ENCODE measurements at regions not wholly inside any gene's neighbourhood (a gene's known extent, or its start where the extent isn't known, plus 50 kb on each side); places are given as distances from the start of the nearest gene placed in this dataset.
A peak's percentile ranks its signal among the peaks of the same experiment; 100 is the strongest.
"Not testable (repeated sequence)": the region's sequence is repeated elsewhere in the genome, so short reads cannot be mapped to it uniquely, and the experiment has no call there.

DNA sequence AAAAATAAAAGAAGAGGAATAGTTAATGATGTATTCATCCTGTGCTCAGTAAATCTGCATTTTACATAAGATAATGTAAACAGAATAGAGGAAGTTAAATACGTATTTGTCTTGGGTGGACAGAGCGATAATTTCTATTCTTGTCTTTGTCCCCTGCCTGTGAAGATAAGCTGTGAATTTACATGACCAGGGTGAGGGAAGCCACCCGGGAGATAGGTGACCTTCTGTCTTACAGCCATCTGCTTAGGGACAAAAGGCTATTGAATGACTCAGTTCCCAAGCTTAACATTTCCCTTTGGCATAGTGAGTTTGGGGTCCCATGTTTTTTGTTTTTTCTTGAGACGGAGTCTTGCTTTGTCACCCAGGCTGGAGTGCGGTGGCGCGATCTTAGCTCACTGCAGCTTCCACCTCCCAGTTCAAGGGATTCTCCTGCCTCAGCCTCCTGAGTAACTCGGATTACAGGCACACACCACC is 88.7 kb upstream of the KCTD7 start:
- no peak for DNase-seq (ENCODE audit: low read depth in 2 of 2)

DNA sequence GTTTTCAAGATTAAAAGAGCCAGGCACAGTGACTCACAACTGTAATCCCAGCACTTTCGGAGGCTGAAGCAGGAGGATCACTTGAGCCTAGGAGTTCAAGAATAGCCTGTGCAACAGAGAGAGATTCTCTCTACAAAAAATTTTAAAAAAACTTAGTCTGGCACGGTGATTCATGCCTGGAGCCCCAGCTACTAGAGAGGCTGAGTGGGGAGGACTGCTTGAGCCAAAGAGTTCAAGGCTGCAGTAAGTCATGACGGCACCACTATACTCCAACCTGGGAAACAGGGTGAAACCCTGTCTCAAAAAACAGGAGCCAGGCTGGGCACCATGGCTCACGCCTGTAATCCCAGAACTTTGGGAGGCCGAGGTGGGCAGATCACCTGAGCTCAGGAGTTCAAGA is 86.6 kb upstream of the KCTD7 start:
- no peak for DNase-seq (ENCODE audit: low read depth in 2 of 2)

DNA sequence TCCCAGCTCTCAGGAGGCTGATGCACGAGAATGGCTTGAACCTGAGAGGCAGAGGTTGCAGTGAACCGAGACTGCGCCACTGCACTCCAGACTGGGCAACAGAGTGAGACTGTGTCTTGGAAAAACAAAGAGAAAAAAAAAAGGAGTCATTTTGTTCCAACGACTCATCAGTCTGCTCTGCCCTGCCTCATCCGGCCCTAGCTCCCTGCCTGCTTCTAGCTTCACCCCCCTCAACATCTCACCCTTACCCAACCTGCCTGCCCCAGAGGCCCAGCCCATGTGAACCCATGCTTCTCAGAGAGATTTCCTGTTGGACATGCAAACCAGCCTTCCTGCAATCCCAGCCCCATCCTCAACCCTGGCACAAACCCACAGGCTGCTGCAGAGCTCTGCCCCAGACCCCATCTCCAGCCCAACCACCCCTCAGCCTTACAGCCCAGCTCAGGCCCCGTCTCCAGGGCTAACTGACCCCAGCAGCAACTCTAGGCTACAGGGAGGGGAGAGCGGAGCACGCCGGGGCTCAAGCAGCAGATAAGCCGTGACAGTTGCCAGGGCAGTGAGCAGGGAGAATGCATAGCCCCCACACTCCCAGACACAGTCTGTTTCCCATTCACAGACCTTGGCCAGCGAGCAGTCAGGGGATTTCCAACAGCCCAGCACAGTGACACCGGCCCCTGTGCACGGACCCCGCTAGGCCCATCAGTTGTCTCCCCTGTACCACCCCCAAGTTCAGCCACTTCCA is 86.0 kb upstream of the KCTD7 start:
- peak in 1 of 2 experiments; percentile 14 for DNase-seq (ENCODE audit: low read depth in 2 of 2)

DNA sequence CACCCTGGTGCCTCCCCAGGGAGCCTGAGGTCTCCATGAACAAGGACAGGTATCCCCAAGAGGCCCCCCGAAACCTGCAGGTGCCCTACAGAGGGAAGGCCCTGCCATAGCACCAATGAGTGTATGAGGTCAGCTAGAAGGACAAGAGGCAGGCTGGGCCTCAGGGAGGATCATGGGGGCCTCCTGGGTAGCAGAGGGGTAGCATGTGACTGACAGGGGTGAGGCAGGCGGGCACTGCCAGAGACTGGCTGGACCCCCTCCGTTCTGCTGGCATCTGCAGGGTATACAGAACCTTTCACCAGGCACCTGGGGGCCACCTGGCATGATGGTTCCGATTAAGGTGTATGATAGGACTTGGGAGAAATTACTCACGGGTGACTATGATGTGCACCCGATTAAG is 79.2 kb upstream of the KCTD7 start:
- no peak for DNase-seq (ENCODE audit: low read depth in 2 of 2)

DNA sequence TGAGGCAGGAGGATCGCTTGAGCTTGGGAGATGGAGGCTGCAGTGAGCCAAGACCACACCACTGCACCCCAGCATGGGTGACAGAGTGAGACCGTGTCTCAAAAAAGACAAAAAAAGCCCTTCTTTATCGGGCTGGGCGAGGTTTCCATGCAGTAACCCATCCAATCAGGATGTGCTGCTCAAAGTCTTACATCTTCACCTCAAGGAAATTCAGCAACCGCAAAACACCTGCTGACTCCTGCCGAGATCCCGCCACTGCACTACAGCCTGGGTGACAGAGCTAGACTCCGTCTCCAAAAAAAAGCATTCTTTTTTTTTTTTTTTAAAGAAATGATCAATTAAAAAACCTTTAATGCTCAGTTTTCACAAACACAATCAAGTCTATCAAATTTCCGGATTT is 75.7 kb upstream of the KCTD7 start:
- no peak for DNase-seq (ENCODE audit: low read depth in 2 of 2)

DNA sequence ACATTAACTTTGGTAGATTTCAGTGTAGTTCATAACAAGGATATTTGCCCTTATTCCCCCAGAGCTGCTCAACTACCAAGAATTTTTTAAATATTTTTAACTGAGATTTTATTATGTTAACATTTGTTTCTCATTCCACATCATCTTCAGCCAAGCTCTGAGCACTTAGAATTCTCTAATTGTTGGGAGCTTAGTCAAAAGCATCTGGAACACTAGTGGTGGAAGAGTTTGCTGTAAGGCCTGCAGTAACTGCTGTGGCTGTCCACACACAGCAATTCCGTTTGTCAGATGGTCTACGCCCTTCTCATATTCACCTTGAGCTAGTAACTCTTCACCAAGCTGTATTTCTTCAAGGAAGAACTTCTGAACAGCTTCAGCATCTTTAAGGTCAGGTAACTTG is 75.0 kb upstream of the KCTD7 start:
- peak in 1 of 2 experiments; percentile 13 for DNase-seq (ENCODE audit: low read depth in 2 of 2)

DNA sequence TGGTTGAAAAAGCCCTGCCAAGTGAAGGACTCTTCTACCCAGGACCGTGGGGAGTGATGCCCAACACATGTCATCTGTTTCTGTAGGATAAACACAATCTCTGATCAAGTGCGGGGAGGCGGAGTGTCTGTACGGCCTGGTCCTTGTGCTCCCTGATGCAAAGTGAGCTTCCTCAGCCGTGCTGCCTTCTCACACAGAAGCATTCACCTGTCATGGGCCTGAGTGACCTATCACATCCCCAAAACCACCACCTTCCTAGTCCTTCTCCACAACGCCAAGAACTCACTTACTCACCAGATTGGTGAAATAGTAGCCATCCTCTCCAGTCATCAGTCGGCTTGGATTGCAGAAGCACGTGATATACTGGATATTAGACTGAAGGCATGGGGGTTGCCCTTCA is 74.4 kb upstream of the KCTD7 start:
- not testable (repeated sequence) for DNase-seq (ENCODE audit: low read depth in 2 of 2)

DNA sequence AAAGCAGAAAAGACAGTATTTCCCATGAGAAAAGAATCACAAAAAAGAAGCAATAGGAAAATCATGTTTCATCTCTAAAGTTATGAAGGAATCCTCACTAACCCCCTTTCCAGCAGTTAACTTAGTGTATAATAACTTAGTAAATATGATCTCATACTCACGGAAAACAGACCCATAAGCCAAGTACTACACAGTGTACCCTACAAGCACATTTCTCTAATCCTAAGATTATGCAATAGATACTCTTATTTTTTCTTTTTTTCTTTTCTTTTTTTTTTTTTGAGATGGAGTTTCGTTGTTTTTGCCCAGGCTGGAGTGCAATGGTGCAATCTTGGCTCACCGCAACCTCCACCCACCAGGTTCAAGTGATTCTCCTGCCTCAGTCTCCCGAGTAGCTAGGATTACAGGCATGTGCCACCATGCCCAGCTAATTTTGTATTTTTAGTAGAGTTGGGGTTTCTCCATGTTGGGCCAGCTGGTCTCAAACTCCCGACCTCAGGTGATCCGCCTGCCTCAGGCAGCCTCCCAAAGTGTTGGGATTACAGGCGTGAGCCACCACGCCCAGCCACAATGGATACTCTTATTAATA is 73.7 kb upstream of the KCTD7 start:
- DNase-seq (ENCODE audit: low read depth in 2 of 2): not testable (repeated sequence)

DNA sequence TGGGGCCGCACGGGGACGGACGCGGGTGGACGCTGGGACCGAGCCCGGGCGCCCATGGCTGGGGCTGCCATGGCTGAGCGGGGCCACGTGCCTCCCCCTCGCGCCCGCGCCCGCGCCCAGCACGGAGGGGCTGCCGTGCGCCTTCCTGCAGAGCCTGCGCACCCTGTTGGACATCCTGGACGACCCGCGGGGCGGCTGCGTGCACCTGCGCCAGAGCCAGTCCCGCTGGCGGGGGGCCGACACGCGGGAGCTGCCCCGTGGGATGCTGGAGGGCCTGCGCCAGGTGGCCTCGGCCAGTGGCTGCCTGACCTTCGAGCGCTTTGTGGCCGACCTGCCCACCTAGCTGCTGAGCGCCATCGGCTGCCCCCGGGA is 72.5 kb upstream of the KCTD7 start:
- no peak for DNase-seq (ENCODE audit: low read depth in 2 of 2)

DNA sequence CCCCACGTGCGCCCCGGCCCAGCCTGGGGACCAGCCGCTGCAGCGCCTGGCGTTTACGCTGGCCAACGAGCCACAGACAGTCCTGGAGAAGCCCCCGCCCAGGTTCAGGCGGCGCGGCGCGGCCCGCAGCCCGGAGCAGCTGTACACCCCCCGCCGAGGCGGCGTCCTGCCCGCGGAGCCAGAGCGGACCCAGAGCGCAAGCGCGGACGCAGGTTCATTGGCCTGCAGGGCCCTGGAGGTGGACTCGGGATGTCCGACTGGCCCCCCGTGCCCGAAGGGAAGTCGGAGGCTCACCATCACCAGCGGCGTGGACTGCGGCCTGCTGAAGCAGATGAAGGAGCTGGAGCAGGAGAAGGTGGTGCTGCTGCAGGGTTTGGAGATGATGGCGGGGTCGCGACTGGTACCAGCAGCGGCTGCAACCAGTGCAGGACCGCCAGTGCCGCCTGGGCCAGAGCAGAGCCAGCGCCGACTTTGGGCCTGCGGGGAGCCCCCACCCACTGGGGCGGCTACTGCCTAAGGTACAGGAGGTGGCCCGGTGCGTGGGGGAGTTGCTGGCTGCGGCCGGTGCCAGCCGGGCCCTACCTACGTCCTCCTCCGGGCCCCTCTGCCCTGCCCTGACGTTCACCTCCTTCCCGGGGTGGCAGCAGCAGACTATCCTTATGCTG is 72.0 kb upstream of the KCTD7 start:
- DNase-seq (ENCODE audit: low read depth in 2 of 2): no peak

DNA sequence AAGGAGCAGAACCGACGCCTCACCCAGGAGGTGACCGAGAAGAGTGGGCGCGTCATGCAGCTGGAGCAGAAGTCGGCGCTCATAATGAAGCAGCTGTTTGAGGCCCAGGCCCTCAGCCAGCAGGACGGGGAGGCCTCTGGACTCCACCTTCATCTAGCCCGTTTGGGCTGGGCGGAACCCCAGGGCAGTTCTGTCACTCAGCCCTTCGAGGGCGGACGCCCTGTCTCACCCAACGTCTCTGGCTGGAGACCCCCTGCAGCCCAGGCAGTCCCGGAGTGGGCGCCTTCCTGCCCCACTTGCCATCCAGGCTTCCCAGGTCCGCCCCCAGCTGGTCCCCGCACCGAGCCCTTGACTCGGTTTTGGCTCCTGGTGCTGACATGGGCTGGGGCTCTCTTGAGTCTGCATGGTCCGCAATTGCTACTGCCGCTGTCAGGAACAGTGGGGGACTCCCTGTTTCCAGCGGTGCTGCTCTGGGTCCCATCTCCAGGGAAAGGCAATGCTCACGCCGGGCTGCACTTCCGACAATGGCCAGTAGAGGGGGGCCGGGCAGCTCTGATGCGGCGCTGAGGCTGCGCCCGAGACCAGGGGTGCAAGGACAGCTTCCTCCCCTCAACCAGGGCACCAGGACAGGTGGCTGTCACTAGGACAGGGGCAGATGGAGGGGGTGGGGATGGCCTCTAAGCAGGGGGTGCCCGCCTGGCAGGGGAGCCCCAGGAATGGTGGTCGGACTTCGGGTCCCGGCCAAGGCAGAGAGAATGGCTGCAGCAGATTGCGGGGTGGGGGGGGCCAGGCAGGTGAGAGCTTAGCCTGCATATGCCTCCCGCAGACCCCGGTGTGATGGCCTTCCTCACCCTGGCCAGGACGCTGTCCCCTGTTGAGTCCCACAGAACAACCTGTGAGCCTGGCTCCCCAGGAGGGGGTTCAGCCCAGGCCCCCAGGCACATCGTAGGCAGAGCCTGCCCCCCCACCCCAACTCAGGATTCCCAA is 71.2 kb upstream of the KCTD7 start:
- no peak for DNase-seq (ENCODE audit: low read depth in 2 of 2)

DNA sequence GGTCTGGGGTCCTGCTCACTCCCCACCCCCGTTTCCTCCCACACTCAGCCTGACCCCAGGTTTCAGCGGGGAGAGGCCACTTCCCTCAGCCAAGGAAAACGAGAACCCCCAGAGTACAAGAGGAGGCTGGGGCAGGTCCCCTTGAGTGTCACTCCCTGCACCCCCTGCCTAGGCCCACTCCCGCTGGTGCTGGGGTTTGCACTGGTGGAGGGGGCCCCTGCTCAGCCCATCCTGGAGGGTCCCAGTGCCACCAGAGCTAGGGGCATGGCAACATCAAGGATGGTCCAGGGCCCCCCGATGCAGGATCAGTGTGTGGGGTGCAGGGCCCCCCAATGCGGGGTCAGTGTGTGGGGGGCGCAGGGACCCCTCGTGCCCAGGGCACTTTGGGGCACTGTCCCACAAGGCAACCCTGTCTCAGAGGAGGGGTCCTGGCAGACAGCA is 70.5 kb upstream of the KCTD7 start:
- no peak for DNase-seq (ENCODE audit: low read depth in 2 of 2)

DNA sequence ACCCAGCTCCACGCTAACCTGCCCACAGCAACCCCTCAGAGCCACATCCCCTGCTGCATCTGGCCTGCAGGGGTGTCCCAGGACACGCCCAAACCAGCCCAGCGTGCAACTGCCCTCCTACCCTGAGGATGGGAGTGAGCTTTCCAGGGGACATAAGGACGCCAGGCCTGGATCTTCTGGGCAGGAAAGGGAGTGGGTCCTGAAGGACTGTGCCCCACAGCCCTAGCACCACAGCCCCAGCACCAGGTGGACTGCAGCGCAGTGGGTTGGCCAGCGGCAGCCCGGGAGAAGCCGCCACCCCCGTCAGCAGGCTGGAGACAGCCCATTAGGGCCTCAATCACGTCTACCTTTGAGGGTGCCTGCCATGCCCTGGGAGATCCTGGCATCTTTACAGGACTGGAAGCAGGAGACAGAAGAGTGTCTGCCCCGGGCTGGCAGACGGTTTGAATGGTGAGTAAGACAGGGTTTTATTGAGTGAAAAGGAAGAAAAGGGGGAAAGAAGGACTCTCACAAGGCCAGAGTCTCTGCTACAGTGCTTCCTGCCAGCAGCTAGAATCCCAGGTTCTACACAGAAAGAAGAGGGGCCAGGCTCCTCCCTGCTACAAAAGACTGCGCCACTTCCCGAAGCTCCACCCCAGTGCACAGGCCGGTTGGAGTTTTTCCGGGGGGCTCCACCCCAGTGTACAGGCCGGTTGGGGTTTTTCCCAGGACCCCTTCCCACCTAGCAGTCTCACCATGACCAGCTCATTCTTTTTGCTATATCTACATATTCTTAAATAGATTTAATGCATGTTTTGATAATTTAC is 69.8 kb upstream of the KCTD7 start:
- no peak for DNase-seq (ENCODE audit: low read depth in 2 of 2)

DNA sequence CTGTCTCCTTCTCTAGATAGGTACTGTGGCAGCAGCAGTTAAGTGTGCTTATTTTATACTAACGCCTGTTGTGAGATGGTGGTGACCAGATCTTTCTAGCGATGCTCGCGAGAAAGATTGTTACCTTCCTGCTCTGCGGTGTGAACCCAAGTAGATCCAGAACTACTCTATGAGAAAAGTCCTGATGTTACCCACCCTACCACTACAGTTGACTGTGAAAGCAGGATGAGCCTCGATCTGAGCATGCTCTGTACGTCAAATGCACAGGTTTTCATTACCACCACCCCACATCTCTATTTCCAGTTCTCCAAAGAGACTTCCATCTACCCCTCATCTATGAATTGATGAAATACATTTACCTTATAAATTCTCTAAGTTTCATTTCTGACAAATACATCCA is 64.6 kb upstream of the KCTD7 start:
- DNase-seq (ENCODE audit: low read depth in 2 of 2): no peak

DNA sequence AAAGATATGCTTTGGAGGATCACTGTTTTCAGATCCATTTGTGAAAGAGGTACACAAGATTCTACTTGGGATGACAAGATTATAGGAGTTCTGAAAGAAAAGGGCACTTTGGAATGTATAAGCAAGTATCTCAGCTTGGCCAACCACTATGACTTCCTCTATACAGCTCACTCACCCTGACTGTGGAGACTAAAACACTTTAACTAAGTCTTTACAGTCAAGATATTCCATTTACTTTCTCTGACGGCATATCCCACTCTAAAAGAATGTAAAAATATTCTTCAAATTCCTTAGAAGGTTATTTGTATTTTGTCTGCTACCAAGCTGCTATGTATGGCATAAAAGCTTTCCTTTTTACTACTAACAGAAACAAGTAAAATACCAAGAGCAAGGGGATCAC is 58.5 kb upstream of the KCTD7 start:
- DNase-seq (ENCODE audit: low read depth in 2 of 2): not testable (repeated sequence)

DNA sequence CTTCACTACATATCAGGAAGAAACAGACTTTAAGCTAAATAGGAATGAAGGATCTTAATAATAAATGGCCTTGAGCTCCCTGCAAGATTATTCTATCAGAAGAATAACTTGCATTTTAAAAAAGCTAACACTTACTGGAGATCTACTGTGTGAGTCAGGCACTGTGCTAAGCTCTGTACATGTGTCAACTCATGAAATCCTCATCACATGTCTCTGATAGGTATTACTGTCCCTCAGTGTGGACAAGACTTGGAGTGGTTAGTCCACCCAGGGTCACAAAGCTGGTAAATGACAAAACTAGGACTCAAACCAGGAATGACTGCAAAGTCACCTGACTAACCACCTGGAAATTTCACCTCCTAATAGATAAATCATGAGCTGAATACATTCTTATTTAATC is 57.1 kb upstream of the KCTD7 start:
- no peak for DNase-seq (ENCODE audit: low read depth in 2 of 2)

DNA sequence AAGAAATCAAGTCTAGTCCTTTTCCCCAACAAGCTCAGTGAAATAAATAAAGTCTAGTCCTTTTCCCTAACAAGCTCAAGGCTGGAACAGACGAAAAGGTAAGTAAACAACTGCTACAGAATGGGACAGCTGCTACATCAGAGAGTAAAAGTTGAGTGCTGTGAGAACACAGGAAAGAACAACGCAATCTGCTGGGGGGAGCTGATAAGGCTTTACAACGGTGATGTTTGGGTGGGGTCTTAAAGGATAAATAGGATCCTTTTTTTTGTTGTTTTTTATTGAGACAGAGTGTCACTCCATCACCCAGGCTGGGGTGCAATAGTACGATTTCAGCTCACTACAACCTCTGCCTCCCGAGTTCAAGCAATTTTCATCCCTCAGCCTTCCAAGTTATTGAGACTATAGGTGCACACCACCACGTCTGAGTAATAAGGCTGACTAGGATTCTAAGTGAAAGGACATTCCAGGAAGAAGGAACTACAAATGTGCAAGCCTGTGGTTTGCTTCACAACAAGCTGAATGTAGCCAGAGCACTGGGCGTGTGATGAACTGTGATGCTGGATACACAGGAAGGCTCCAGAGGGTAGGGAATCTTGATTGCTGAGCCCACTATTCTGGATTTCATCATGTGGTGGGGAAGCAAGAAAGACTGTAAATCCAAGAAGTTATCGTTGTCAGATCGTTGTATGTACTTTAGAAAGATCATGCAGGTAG is 54.7 kb upstream of the KCTD7 start:
- DNase-seq (ENCODE audit: low read depth in 2 of 2): not testable (repeated sequence)

DNA sequence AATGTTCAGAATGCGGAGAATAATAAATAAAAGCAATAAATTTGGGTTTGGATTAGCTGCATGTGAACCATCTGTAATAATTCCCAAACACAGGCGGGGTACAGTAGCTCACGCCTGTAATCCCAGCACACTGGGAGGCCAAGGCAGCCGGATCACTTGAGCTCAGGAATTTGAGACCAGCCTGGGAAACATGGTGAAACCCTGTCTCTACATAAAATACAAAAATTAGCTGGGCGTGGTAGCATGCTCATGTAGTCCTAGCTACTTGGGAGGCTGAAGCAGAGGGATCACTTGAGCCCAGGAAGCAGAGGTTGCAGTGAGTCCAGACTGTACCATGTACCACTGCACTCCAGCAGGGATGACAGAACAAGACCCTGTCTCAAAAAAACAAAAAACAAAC is 53.9 kb upstream of the KCTD7 start:
- not testable (repeated sequence) for DNase-seq (ENCODE audit: low read depth in 2 of 2)

DNA sequence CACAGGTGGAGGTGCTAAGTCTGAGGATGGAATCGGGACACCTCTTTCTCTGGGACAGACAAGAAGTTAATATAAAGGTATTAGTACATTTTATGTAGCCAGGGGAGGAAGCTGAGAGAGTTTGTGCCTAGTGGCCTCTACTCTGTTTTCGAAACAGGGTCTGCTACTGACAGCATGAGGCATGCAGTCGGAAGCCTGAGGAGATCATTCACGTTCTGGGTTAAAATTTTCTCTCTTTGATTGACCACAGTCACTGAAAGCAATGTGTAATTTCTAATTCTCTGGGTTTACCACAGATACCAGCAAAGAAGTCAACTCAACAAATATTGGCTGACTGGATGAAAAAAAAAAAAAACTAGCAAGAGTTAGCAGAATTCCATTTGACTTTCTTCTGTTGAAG is 53.3 kb upstream of the KCTD7 start:
- DNase-seq (ENCODE audit: low read depth in 2 of 2): no peak

DNA sequence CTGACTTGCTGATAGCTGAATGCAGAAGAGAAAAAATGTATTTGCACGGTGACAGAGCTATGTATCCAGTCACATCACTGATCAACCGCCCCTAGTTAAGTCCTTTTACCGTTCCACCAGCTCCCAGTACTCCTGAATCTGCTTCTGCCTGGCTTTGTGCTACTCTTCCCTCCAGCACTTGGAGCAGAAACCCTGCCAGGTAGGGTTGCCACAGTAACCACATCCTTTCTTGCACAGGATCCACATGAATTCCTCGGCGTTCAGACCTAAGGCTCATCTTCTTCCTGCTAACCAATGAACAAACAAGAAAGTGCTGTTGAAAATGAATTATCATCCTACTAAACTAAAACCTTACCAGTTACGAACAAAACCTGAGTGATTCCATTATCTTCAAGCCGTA is 52.0 kb upstream of the KCTD7 start:
- DNase-seq (ENCODE audit: low read depth in 2 of 2): no peak
